COLO668 (cell line): ENCODE measurements at regions not wholly inside any gene's neighbourhood (a gene's known extent, or its start where the extent isn't known, plus 50 kb on each side); places are given as distances from the start of the nearest gene placed in this dataset.
"Not testable (repeated sequence)": the region's sequence is repeated elsewhere in the genome, so short reads cannot be mapped to it uniquely, and the experiment has no call there.

Experiments used
- DNase-seq: peaks from one replicate; lab custom pipeline; 2025; ENCODE audit not compliant: unreplicated experiment; lab: John Stamatoyannopoulos, UW

DNA sequence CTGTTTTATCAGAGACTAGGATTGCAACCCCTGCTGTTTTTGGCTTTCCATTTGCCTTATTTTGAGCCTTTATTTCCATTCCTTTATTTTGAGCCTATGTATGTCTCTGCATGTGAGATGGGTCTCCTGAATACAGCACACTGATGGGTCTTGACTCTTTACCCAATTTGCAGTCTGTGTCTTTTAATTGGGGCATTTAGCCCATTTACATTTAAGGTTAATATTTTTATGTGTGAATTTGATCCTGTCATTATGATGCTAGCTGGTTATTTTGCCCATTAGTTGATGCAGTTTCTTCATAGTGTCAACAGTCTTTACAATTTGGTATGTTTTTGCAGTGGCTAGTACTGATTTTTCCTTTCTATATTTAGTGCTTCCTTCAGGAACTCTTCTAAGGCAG lies 88.5 kb upstream of the HCCS start:
- DNase-seq = not testable (repeated sequence)

DNA sequence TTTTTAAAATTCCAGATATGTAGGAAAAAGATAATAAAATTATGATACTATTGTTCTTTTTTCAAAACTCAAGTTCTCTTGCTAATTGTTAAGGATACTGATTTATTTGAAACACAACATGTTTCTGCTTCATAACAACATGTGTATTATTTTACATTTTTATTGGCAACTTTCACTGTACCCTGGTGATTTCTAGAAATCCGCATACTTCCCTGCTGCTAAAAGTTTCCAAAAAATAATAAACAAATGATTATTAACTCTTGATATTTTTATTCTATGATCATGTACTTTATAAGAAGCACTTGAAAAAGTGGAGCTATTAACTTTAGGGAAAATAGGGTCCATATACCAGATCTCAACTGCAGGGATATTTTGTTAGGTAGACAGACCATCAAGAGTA lies 71.2 kb upstream of the HCCS start:
- DNase-seq = no peak

DNA sequence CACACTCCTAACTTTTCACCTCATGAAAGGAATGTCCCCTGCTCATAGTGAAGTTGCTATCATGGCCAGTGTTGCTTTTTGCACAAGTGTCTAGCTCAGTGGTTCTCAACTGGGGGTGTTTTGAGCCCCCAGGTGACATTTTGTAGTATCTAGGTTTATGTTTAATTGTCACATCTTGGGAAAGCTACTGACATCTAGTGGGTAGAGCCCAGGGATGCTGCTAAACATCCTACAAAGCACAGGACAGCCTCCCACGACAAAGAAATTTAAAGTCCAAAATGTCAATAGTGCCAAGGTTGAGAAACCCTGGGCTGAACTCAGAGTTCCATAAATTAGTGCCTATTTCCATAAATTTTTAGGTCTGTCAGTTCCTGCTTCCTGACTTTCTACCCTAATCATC lies 70.7 kb upstream of the HCCS start:
- no peak for DNase-seq

DNA sequence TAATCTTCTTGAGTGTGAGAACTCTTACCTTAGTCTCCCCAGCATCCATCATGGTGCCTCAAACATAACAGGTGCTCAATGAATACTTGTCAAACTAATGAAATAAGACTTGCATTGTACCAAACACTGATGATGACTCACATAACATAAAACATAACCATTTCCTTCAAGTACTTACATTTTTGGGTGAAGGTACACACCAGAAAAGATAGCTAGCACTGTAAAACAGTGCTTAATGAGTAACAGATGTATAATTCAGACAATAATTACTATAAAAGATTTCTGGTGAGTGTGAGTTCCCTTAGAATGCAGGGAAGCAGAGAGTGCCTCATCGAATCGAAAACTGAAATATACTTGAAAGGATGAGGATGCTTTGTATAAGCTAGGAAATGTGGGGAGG lies 70.1 kb upstream of the HCCS start:
- no peak for DNase-seq

DNA sequence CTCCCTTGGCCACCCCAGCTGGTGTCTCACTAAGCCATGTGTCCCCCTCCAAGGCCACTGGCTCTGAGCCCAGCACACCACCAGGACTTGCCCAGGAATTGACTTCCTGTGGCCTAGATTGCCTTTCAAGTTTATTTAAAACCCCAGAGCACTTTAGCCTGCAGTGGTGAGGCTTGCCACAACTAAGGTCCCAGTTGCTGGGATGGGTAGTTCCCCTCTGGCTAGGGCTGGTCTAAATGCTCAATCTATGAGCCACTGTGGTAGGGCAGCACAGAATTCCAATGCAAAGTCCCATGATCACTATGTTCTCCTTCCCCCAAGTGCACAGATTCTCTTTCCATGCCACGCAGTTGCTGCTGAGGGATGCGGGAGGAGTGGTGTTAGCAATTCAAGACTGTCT lies 61.1 kb upstream of the HCCS start:
- DNase-seq = no peak

DNA sequence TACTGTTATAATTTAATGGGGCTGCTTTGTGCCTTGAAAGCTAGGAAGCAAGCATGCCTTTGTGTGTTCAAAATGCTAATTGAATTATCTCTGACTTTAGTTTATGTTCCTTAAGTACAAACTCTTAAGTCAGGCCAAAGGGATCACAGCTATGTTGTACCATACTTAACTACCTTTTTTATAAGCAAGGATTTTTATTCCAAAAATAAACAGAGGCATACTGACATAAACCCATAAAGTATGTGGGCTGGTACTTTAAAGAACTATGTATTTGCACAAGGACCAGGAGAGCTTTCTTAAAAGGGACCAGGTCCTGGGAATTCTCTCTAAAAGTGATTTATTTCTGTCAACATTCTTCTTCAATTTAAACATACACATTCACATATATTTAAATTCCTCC lies 57.8 kb upstream of the HCCS start:
- DNase-seq = no peak

DNA sequence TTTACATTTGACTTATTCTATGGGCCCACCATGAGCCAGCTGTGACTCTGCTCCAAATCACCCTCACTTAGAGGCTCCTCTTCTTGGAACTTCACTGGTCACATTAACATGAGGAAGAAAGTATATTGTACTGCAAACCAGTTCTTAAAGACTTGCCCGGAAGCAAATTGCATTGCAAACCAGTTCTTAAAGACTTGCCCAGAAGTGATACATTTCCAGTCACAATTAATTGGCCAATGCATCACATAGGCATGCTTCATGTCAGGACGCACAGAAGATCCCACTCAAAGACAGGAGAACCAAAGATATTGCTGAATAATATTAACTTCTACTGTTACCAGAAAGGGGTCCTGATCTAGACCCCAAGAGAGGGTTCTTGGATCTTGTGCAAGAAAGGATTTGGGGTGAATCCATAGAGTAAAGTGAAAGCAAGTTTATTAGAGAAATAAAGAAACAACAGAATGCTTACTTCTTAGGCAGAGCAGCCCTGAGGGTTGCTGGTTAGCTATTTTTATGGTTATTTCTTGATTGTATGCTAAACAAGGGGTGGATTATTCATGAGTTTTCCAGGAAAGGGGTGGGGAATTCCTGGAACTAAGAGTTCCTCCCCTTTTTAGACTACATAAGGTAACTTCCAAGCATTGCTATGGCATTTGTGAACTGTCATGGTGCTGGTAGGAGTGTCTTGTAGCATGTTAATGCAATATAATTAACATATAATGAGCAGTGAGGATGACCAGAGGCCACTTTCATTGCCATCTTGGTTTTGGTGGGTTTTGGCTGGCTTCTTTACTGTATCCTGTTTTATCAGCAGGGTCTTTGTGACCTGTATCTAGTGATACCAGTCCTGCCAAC lies 54.6 kb upstream of the HCCS start:
- no peak for DNase-seq

DNA sequence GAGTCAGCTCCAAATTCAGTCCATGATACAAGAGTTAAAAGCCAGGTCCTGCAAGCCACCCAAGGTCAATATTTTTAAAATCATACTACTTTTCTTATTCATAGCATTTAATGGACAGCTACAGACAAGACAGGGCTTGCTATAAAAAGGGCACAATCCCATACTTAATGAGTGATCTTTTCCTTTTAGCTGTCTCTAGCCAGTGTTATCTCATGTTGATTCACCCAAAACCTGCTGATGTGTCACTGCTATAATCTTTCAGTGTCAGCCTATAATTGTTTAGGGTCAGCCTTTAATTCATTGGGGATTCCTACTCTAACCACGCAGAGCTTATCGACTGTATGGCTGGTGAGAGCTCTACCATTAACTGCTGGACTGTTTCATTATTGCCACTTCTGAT lies 51.2 kb upstream of the HCCS start:
- DNase-seq = no peak
